SW 1271 (cell line): ENCODE measurements at regions not wholly inside any gene's neighbourhood (a gene's known extent, or its start where the extent isn't known, plus 50 kb on each side); places are given as distances from the start of the nearest gene placed in this dataset.
"Not testable (repeated sequence)": the region's sequence is repeated elsewhere in the genome, so short reads cannot be mapped to it uniquely, and the experiment has no call there.

Experiments used
- DNase-seq, 2 experiments: peaks; one replicate each; lab custom pipeline; 2025; lab: John Stamatoyannopoulos, UW

- not testable (repeated sequence) for DNase-seq
Observed at GRCh38 chr1:143905214-143906179, 66.3 kb downstream of the FAM72C start.

GRCh38 chr1:143904622-143904979 is 67.2 kb downstream of the FAM72C start:
- not testable (repeated sequence) for DNase-seq

- not testable (repeated sequence) for DNase-seq
Observed at GRCh38 chr1:143903899-143904621, 67.7 kb downstream of the FAM72C start.

DNA sequence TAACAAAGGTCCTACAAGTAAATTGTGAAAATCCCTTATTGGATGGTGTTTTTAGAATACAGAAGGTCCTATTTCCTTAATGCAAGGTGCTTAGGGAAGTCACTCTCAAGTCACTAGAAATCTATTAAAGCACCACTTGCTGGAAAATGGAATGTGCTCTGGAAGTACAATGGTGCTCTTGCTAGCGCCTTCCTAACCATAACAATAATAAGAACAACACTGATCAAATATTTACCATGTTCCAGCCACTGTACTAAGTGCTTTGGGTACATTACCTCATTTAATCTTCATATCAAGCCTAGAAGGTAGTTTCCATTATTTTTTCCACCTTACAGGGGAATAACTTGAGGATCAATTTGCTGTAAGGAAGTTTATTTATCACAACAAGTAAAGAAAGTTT is 75.4 kb downstream of the FAM72C start:
- not testable (repeated sequence) for DNase-seq

DNA sequence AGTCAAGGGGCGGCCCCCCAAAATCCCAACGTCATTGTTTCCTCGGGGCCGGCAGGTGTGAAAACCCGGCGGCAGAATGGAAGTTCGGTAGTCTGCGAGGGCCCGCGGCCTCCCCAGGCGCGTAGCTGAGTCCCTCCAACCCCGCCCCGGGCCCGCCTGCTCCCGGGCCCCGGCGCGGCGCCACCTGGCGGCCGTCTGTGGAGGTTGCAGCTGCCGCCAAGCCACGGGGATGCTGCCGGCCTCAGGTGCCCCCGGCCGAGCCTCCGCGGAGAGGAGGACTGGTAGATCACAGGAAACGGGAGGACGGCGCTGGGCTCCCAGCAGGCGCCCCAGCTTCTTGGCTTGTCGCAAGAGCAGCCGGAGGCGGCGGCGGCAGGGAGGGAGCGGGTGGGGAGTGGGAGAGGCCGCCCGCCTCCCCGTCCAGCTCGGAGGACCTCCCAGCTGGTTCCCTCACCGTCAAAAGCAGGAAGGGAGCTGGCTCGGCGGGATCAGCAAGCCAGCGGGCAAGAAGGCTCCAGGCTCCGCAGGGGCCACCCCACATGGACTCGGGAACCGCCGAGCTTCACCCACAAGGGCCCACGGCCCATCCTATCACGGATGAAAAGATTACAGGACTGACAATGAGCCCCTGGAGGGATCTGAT is 86.7 kb downstream of the FAM72C start:
- peak in 1 of 2 experiments; percentile 1 for DNase-seq

GRCh38 chr1:143884532-143884931 is 87.3 kb downstream of the FAM72C start:
- not testable (repeated sequence) for DNase-seq

- not testable (repeated sequence) for DNase-seq
Observed at GRCh38 chr1:143879757-143880536, 91.8 kb downstream of the FAM72C start.

DNA sequence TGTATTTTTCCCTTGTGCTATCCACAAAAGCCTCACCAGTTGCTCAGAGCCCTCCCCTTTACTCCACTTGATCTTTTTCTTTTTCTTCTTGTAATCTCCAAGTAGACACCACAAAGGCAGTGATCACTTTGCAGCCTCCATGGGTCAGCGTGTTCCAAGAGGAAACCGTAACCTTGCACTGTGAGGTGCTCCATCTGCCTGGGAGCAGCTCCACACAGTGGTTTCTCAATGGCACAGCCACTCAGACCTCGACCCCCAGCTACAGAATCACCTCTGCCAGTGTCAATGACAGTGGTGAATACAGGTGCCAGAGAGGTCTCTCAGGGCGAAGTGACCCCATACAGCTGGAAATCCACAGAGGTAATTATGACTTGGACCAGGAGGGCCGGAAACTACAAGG is 95.8 kb downstream of the FAM72C start:
- DNase-seq: not testable (repeated sequence)

GRCh38 chr1:143874625-143875024 is 97.2 kb downstream of the FAM72C start:
- DNase-seq: not testable (repeated sequence)

GRCh38 chr1:143873650-143874049 is 98.1 kb downstream of the FAM72C start:
- not testable (repeated sequence) for DNase-seq

GRCh38 chr1:143870388-143870787 is 101.4 kb downstream of the FAM72C start:
- DNase-seq: not testable (repeated sequence)

- not testable (repeated sequence) for DNase-seq
Observed at GRCh38 chr1:143867590-143868220, 104.1 kb downstream of the FAM72C start.

- DNase-seq: not testable (repeated sequence)
Observed at GRCh38 chr1:143863901-143864520, 107.8 kb downstream of the FAM72C start.

DNA sequence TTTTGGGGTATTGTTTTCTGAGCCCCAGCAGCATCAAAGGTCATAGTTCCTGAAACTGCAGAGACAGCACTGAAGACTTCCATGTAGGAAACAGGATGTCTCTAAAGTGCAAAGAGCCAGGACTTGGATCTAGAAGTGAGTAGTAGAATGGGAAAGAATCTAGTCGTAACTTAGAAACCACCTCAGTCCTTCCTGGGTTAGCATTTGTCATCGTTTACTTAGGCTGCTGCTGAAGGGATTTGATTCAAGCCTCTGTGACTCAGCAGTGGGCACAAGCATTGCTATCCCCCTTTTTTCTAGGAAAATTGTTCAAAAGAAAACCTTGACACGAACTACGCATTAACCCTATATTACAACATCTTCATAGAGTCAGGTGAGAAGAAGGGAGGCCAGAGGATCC is 109.1 kb downstream of the FAM72C start:
- not testable (repeated sequence) for DNase-seq

DNA sequence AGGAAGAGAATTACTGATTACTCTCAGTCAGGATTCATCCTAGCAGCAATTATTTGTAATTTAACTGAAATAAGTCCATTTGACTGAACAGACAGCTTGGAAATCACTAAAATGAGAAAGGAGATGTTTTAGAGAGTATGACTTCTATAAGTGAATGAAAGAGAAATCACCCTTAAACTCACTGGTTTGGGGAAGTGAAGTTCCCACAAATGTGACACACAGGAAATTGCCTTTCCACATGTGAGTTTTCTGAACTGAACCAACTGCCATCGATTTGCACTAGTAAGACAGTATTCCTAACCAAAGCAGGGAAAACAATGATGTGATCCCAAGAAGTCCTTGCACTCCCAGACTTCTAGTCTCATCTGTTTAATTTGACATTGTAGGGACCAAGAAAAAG is 110.5 kb downstream of the FAM72C start:
- DNase-seq: not testable (repeated sequence)

- not testable (repeated sequence) for DNase-seq
Observed at GRCh38 chr1:143855867-143856266, 115.9 kb downstream of the FAM72C start.

DNA sequence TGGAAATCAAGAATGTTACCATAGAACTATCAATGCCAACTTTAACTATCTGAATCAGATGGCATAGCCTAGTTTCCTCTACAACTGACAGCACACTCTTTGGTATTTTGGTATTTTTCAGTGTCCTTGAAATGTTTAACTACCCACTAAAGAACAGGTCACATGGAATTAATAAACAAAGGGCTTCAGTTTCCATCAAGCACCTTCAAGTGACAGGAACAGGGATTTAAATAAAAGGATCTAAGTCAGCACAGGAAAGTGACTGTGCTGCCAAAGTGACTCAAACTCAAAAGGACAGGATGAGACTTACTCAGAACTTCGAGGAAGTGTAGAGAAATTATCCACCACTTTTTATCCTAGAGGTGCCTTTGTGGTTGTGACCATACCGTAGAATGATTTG is 117.7 kb downstream of the FAM72C start:
- DNase-seq: not testable (repeated sequence)

DNA sequence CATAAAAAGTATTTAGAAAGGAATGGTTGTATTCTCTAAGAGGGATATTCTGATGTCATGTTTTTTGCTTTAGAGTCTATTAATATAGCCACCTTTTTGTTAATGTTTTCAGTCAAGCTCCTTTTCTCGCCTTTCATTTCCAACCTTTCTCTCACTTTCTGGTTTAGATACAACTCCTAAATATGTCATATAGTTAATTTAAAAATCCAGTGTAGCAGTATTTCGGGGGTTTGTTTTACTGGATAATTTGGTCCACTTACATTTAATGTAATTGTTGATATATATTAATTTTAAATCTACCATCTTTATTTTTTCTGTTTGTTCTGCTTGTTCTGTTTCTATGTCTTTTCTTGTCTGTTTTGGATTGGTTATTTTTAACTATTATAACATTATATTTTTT is 121.1 kb downstream of the FAM72C start:
- DNase-seq: not testable (repeated sequence)

DNA sequence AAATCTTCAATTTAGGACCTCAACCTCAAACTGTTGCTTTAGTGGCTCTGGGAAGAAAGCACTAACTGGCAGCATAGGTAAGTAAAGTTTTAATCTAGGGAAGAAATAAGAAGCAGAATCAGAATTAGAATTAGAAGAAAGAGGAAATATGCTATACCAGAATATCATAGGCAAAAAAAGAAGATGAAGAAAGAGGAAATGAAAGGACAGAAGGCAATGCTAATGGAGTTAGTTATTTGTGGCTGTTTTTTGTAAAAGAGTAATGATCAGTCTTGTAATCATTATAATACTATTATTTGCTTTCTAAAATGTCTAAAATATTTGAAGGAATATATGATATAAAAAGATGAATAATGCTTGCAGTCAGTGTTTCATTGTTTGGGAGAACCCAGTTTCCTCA is 122.9 kb downstream of the FAM72C start:
- DNase-seq: not testable (repeated sequence)

- DNase-seq: not testable (repeated sequence)
Observed at GRCh38 chr1:143845193-143845592, 126.6 kb downstream of the FAM72C start.
